GM13976 (cell line): ENCODE measurements at regions not wholly inside any gene's neighbourhood (a gene's known extent, or its start where the extent isn't known, plus 50 kb on each side); places are given as distances from the start of the nearest gene placed in this dataset.

ENCODE experiments used
- DNase-seq: peaks from one replicate; pipeline ENCODE4 v3.0.0; 2012; ENCODE audit warnings: low spot score
- in situ Hi-C: fragments of 300-500 bp; cut with MboI; formaldehyde crosslinking; loops from one replicate; pipeline ENCODE4 v1.12.0; 2022; ENCODE audit warnings: low sequenced_read_pairs, mixed read lengths, inconsistent platforms; ENCODE audit not compliant: unreplicated experiment
- TF ChIP-seq, protein P1 (sequence below): IDR thresholded peaks from 2 replicates; pipeline ENCODE4 v1.5.1; 2012; ENCODE audit warnings: borderline replicate concordance, mild to moderate bottlenecking; ENCODE audit not compliant: insufficient read depth; ENCODE audit errors: extremely low read depth, missing control alignments, control extremely low read depth

DNA sequence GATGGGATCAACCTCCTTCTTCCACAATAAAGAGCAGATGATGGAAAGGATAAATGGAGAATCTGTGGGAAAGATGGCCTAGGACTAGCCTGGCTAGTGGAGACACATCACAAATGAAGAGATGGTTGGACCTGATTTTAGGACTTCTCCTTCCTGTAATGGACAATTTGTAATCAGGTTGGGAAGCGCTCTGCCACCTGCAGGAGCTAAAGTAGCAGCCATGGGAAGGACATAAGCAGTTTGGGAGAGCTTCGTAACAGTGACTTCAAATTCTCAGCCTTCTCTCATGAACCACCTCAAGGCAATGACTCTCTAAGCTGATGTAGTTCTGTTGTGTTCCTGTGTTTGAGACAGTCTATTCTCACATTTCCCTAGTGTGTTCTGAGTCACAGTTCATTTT lies 137.9 kb upstream of the BMP2 start:
- no peak for DNase-seq
- TF ChIP-seq, protein P1, sequence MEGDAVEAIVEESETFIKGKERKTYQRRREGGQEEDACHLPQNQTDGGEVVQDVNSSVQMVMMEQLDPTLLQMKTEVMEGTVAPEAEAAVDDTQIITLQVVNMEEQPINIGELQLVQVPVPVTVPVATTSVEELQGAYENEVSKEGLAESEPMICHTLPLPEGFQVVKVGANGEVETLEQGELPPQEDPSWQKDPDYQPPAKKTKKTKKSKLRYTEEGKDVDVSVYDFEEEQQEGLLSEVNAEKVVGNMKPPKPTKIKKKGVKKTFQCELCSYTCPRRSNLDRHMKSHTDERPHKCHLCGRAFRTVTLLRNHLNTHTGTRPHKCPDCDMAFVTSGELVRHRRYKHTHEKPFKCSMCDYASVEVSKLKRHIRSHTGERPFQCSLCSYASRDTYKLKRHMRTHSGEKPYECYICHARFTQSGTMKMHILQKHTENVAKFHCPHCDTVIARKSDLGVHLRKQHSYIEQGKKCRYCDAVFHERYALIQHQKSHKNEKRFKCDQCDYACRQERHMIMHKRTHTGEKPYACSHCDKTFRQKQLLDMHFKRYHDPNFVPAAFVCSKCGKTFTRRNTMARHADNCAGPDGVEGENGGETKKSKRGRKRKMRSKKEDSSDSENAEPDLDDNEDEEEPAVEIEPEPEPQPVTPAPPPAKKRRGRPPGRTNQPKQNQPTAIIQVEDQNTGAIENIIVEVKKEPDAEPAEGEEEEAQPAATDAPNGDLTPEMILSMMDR = no peak
- in situ Hi-C loops = no loop called here

DNA sequence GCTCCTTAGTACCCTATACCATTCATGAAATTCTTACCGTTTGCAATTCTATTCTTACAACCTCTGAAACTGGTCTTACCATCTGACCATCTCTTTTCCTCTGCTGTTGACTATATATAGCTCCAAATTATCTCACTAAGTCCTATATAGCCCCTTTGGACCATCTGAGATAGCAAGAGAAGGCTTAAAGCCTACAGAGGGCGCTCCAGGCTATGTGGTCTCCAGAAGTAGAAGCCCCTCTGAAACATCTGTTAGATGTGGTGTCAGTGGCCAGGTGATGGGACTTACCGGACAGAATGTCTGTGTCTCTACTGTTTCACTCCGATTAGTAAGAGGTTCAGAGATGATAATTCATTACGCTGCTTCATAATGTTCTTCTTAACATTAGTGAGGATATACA lies 140.7 kb upstream of the BMP2 start:
- TF ChIP-seq, protein P1 = no peak
- no peak for DNase-seq
- in situ Hi-C loops = no loop called here

DNA sequence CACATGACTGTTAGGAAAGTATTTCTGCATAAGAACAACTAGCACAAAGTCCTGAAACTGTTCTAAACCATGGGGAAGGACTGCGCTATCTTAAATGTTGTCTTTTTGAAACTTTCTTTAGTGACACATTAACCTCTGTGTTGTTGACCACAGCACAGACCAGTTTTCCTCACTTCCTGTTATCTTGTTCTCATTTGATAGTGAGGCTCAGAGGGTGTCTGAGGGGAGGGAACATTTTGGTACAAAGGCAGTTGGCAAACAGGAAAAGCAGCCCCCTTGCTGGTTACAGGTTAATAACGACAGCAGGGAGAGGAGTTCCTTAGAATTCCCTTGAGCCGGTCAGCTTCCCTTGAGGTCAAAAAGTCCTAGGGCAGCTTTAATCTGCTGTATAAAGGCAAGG lies 143.5 kb upstream of the BMP2 start:
- in situ Hi-C loops = no loop called here
- TF ChIP-seq, protein P1 = no peak
- no peak for DNase-seq

DNA sequence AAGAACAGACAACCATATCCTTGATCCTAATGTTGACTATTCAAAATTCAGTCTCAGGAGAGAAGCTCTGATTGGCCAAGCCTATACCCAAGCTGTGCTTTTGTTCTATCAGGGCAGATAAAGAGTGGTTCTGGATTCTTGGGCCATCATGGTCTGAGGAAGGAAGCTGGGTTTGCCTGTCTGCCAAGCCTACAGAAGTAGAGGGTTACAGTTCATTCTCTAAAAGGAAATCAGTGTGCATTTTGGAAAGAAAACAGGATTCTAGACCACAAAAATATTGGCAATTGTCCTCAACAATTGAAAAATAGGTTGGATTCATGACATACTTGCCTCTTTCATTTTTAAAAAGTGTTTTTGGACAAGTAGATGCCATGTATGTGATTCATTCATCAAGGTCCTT lies 145.4 kb upstream of the BMP2 start:
- in situ Hi-C loops = no loop called here
- no peak for DNase-seq
- TF ChIP-seq, protein P1 = no peak

DNA sequence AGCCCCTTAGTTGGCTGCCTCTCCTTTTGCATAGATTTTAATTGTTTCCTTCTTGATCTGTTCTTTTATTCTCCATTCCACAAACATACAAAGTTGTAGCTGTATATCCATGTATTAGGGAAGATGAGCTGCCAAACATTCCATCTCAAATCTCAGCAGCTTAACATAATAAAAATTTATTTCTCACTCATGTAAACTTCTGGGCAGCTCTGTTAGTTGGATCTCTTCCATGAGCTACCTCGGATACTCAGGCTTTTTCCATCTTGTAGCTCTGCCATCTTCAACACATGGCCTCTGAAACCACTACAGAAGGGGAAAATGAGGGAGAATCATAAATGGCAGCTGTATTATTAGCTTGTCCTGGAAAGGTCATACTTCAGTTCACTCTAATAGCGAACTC lies 149.4 kb upstream of the BMP2 start:
- in situ Hi-C loops = no loop called here
- DNase-seq = no peak
- TF ChIP-seq, protein P1 = no peak

DNA sequence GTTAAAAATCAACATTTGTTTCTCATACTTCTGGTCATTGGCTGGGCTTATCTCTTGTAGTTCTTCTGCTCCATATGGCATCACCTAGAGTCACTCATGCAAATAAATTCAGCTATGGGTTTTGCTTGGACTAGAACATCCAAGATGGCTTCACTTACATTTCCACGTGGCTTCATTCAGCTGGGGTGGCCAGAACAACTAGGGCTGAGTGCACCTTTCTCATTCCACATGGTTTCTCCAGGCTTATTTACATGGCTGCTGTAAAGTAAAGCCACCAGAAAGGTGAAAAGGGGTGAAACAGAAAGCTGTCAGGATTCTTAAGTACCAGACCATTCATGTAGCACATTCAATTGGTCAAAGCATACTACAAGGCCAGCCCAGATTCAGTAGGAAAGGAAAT lies 151.1 kb upstream of the BMP2 start:
- in situ Hi-C loops = no loop called here
- no peak for DNase-seq
- TF ChIP-seq, protein P1 = no peak

DNA sequence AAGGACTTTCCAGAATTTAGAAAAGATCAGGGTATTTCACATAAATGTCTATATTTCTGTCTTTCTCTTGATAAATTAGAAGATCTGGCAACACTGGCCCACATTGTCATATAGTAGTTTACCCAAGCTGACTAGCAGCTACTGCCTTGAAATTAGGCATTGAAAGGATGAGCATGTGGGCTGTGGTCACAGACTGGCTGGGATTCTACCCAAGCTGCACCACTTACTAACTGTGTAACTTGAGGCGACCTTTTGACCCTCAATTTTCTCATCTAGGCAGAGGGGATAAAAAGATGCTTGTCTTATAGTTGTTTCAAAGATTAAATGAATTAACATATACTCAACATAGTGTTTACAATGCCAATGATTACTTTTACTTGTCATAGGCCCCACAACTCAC lies 152.7 kb upstream of the BMP2 start:
- TF ChIP-seq, protein P1 = no peak
- no peak for DNase-seq
- in situ Hi-C loops = no loop called here
